ENCODE measurements at regions not wholly inside any gene's neighbourhood (a gene's known extent, or its start where the extent isn't known, plus 50 kb on each side); places are given as distances from the start of the nearest gene placed in this dataset.

DNA sequence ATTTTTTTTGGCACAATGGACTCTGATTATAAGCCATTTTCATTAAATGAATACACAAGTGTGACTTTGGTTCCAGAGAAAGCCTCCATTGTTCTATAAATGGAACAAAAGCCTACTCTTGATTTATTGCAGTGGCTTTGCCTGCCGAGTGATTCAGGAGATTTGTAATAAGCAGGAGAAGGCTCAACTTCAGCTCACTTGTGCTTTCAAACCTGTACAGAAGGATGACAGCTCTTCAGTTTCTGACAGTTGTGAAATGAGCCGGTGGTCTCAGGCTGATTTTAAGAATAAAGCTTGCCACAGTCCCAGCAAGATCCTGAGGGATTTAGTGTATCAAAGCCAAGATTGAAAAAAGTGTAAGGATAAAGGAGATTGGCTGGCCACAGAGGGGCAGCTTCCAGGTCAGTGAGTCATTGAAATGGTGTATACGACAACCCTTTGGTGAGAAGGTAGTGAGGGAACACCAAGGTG is 438.8 kb upstream of the TGFBR2 start:
- Histone ChIP-seq H3K9me3 (no peaks in the 10 kb centered on the region), H3K27me3 (no peaks in the 10 kb centered on the region), H3K4me1 (no peaks in the 10 kb centered on the region), H3K36me3 (no peaks in the 10 kb centered on the region), H3K27ac (no peak overlapping the region), H3K4me3 (no peak overlapping the region)
- no peak for DNase-seq (ENCODE audit: extremely low spot score in 2 of 2)
- TF ChIP-seq POLR2A (IDR thresholded peaks at IDR 0.05) (no peak), POLR2AphosphoS5 (IDR thresholded peaks at IDR 0.05; ENCODE audit: insufficient read depth in 1 of 2, low read depth in 1 of 2) (peak in 1 of 2 donors; percentile 46)
- intact Hi-C loops (cut with DNase I), result no loop called here

DNA sequence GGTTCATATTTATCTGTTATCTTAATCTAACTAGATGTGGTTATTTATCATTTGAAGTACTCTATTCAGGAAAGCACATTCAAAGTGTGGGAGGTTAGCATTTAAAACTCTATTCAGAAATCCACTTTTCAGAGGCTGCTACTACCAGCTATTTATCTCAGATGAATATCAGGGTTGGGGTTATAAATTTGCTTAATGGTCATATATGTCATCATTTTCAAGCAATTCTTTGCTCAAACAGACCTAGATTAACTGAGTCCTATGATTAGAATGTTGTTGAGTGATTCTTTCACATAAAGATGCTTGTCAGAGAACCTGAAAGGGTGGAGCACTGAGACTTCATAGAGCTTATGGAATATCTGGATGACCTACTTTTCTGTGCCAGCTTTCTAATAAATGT is 436.9 kb upstream of the TGFBR2 start:
- Histone ChIP-seq H3K36me3 (no peaks in the 10 kb centered on the region), H3K4me1 (no peaks in the 10 kb centered on the region), H3K9me3 (no peaks in the 10 kb centered on the region), H3K27me3 (no peaks in the 10 kb centered on the region), H3K4me3 (no peak overlapping the region), H3K27ac (no peak overlapping the region)
- TF ChIP-seq, protein P1, sequence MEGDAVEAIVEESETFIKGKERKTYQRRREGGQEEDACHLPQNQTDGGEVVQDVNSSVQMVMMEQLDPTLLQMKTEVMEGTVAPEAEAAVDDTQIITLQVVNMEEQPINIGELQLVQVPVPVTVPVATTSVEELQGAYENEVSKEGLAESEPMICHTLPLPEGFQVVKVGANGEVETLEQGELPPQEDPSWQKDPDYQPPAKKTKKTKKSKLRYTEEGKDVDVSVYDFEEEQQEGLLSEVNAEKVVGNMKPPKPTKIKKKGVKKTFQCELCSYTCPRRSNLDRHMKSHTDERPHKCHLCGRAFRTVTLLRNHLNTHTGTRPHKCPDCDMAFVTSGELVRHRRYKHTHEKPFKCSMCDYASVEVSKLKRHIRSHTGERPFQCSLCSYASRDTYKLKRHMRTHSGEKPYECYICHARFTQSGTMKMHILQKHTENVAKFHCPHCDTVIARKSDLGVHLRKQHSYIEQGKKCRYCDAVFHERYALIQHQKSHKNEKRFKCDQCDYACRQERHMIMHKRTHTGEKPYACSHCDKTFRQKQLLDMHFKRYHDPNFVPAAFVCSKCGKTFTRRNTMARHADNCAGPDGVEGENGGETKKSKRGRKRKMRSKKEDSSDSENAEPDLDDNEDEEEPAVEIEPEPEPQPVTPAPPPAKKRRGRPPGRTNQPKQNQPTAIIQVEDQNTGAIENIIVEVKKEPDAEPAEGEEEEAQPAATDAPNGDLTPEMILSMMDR (IDR thresholded peaks at IDR 0.05), result no peak
- no peak for DNase-seq (ENCODE audit: extremely low spot score in 2 of 2)
- intact Hi-C loops (cut with DNase I), result no loop called here

DNA sequence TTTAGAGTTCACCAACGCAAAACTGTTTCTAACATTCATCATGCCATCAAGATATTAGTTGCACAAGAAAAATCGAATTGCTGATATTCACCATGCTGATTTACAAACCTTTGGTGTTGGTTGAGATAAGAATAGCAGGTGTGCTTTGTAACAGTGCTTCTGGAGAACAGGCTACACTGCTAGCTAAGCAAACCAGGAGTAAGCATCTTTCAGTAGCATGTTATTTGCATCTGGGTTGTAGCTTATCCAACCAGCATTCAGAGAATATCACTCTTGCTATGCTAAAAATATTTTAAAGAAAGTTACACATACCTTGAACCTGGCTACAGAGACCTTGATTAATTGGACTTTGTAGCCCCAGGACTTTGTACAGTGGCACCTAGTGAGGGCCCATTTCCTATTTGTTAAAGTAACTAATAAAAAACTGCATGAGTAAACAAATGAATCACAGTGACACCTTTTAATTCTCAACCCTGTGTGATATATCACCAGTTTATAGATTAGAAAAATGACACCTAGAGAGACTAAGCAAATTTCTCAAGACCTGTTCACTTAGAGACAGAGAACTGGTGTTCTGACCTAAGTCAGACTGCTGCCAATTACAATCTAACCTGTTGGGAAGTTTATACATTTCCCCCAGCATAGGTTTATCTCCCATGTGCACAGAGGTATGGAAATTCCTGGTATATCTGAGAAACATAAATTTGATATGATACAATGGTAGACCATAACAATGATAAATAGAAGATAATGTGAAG is 435.5 kb upstream of the TGFBR2 start:
- H3K4me3 ChIP-seq, result no peak overlapping the region
- no peaks in the 10 kb centered on the region for H3K36me3 ChIP-seq
- TF ChIP-seq, protein P1 (IDR thresholded peaks at IDR 0.05), result no peak
- no peak for TF ChIP-seq POLR2A (IDR thresholded peaks at IDR 0.05)
- TF ChIP-seq POLR2AphosphoS5 (IDR thresholded peaks at IDR 0.05; ENCODE audit: insufficient read depth in 1 of 2, low read depth in 1 of 2), result no peak
- no peaks in the 10 kb centered on the region for H3K27me3 ChIP-seq
- no peak overlapping the region for H3K27ac ChIP-seq
- intact Hi-C loops (cut with DNase I), result no loop called here
- DNase-seq (ENCODE audit: extremely low spot score in 2 of 2), result no peak
- H3K9me3 ChIP-seq, result no peaks in the 10 kb centered on the region
- H3K4me1 ChIP-seq, result no peaks in the 10 kb centered on the region

DNA sequence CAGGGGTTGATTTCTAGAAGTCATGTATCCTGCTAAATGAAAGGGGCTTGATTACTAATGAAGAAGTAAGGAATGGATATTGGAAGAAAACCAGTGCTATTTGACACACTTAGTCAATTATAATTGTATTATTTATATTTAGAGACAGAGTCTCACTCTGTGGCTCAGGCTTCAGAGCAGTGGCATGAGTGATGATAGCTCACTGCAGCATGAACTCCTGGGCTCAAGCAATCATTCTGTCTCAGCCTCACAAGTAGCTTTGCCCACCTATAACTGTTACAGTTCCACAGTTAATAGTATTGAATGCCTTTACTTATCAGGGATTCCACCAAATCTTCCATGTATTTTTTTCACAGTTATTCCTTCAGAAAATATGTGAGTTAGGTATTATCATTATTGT is 432.0 kb upstream of the TGFBR2 start:
- H3K4me3 ChIP-seq, result no peak overlapping the region
- no peaks in the 10 kb centered on the region for H3K36me3 ChIP-seq
- H3K27me3 ChIP-seq, result no peaks in the 10 kb centered on the region
- H3K9me3 ChIP-seq, result no peaks in the 10 kb centered on the region
- intact Hi-C loops (cut with DNase I), result no loop called here
- H3K4me1 ChIP-seq, result no peaks in the 10 kb centered on the region
- no peak overlapping the region for H3K27ac ChIP-seq
- no peak for DNase-seq (ENCODE audit: extremely low spot score in 2 of 2)
- TF ChIP-seq POLR2AphosphoS5 (IDR thresholded peaks at IDR 0.05; ENCODE audit: insufficient read depth in 1 of 2, low read depth in 1 of 2) (no peak), POLR2A (IDR thresholded peaks at IDR 0.05) (no peak)
- TF ChIP-seq, protein P1 (IDR thresholded peaks at IDR 0.05), result no peak

DNA sequence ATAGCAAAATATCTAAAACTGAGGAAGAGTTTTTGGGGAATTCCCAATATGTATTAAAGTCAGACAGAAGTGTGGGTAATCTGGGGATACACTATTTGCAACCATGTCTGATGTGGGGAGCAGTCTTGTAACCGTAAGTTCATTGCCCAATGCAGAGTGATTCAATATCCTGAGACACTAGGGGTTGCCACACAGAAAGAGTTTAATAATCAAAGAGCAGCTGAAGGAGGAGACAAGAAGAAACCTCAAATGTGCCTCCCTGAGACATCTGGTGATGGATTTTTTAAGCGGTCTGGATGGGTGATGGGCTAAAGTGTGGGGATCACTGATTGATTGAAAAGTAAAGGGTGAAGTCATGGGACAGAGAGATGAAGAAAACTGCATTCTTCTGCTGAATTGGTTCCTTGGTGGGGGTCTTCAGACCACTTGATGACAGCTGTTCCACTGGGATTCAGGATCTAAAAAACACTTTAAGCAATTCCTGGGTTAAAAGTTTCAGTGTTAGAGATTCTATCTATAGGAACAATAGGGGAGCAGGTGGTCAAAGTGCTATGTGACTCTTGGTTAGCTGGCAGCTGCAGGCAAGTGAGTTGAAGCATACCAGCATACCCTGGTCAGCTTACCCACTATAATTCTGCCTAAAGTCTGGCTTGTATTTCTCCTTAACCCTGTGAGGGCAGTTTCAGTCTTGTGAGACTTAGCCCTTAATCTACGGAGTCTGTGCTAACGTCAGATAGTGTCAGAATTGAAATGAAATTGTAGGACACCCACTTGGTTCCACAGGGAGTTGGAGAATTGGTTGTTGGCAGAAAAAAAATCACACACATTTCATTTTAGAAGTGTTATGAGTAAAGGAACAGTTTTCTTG is 425.9 kb upstream of the TGFBR2 start:
- Histone ChIP-seq H3K9me3 (no peaks in the 10 kb centered on the region), H3K27ac (no peak overlapping the region), H3K4me3 (no peak overlapping the region), H3K36me3 (no peaks in the 10 kb centered on the region), H3K4me1 (no peaks in the 10 kb centered on the region), H3K27me3 (no peaks in the 10 kb centered on the region)
- intact Hi-C loops (cut with DNase I), result no loop called here
- TF ChIP-seq POLR2A (IDR thresholded peaks at IDR 0.05) (no peak), POLR2AphosphoS5 (IDR thresholded peaks at IDR 0.05; ENCODE audit: insufficient read depth in 1 of 2, low read depth in 1 of 2) (no peak)
- TF ChIP-seq, protein P1 (IDR thresholded peaks at IDR 0.05), result no peak
- DNase-seq (ENCODE audit: extremely low spot score in 2 of 2), result no peak
